Osteoblast (primary cell): ENCODE measurements at regions not wholly inside any gene's neighbourhood (a gene's known extent, or its start where the extent isn't known, plus 50 kb on each side); places are given as distances from the start of the nearest gene placed in this dataset.

Experiments used
- DNase-seq: peaks from one replicate; pipeline ENCODE4 v3.0.0; 2011; ENCODE audit warnings: low spot score, mixed read lengths; ENCODE audit not compliant: insufficient read length; ENCODE audit errors: missing footprints
- H2AFZ ChIP-seq: 2 replicates; pipeline ENCODE4 v1.6.0; 2011; ENCODE audit warnings: mild to moderate bottlenecking, low read length
- H3K27ac ChIP-seq: 2 replicates; pipeline ENCODE4 v1.5.1; 2011; ENCODE audit warnings: mild to moderate bottlenecking, low read depth, low read length, moderate library complexity
- H3K27me3 ChIP-seq: 2 replicates; pipeline ENCODE4 v1.6.0; 2012; ENCODE audit warnings: mild to moderate bottlenecking, control low read depth, inconsistent platforms, low read length, moderate library complexity; ENCODE audit not compliant: insufficient read depth
- H3K36me3 ChIP-seq: 2 replicates; pipeline ENCODE4 v1.5.1; 2011; ENCODE audit warnings: mild to moderate bottlenecking, low read length, control low read depth, moderate library complexity; ENCODE audit not compliant: insufficient read depth
- H3K4me1 ChIP-seq: 2 replicates; pipeline ENCODE4 v1.5.1; 2011; ENCODE audit warnings: mild to moderate bottlenecking, low read length, control low read depth, moderate library complexity; ENCODE audit not compliant: insufficient read depth
- H3K4me2 ChIP-seq: 2 replicates; pipeline ENCODE4 v1.6.0; 2011; ENCODE audit warnings: mild to moderate bottlenecking, low read length; ENCODE audit not compliant: insufficient read depth
- H3K4me3 ChIP-seq: fragments of 200-600 bp; sonication (generic); 3 replicates; pipeline ENCODE4 v1.5.1; 2012; ENCODE audit warnings: mild to moderate bottlenecking, low read length, inconsistent platforms; ENCODE audit not compliant: insufficient read depth
- H3K79me2 ChIP-seq: 2 replicates; pipeline ENCODE4 v1.6.0; 2012; ENCODE audit warnings: mild to moderate bottlenecking, low read length, control low read depth, inconsistent platforms; ENCODE audit not compliant: insufficient read depth
- H3K9me3 ChIP-seq: 2 replicates; pipeline ENCODE4 v1.5.1; 2011; ENCODE audit warnings: low read depth, low read length, control low read depth
- H4K20me1 ChIP-seq: 2 replicates; pipeline ENCODE4 v1.6.0; 2012; ENCODE audit warnings: mild to moderate bottlenecking, low read length, control low read depth; ENCODE audit not compliant: insufficient read depth
- TF ChIP-seq, protein P1 (sequence below): IDR thresholded peaks from 2 replicates; pipeline ENCODE4 v1.5.1; 2011; ENCODE audit warnings: mild to moderate bottlenecking, low read depth, low read length, moderate library complexity; ENCODE audit errors: extremely low read depth

GRCh38 chr1:218967836-218968235 is 205.8 kb upstream of the LYPLAL1 start:
- TF ChIP-seq, protein P1, sequence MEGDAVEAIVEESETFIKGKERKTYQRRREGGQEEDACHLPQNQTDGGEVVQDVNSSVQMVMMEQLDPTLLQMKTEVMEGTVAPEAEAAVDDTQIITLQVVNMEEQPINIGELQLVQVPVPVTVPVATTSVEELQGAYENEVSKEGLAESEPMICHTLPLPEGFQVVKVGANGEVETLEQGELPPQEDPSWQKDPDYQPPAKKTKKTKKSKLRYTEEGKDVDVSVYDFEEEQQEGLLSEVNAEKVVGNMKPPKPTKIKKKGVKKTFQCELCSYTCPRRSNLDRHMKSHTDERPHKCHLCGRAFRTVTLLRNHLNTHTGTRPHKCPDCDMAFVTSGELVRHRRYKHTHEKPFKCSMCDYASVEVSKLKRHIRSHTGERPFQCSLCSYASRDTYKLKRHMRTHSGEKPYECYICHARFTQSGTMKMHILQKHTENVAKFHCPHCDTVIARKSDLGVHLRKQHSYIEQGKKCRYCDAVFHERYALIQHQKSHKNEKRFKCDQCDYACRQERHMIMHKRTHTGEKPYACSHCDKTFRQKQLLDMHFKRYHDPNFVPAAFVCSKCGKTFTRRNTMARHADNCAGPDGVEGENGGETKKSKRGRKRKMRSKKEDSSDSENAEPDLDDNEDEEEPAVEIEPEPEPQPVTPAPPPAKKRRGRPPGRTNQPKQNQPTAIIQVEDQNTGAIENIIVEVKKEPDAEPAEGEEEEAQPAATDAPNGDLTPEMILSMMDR = no peak
- no peak overlapping the region for H3K27ac ChIP-seq
- H3K4me3 ChIP-seq = no peak overlapping the region
- no peaks in the 10 kb centered on the region for H4K20me1 ChIP-seq
- H3K4me1 ChIP-seq = peaks cover 7% of the 10 kb centered on the region
- no peaks in the 10 kb centered on the region for H3K36me3 ChIP-seq
- H2AFZ ChIP-seq = no peak overlapping the region
- no peaks in the 10 kb centered on the region for H3K27me3 ChIP-seq
- DNase-seq = no peak
- H3K9me3 ChIP-seq = peaks cover 3% of the 10 kb centered on the region
- no peaks in the 10 kb centered on the region for H3K79me2 ChIP-seq
- H3K4me2 ChIP-seq = no peak overlapping the region

DNA sequence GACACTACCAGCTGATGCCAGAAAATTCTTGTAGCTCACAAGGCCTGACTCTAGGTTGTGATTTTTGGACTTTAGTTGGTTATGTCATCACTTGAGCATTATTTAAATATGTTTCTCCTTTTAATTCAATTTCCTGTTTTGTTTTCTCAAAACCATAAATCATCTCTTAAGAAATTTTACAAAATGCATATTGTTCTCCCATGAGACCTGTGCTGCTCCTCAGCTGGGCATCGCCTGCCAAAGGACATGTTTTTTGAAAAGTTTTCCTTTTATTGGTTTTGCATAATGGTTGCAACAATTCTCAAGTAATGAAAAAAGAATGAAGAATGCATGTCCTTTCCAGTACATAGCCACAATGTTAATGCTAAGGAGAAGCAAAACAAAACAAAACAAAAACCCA is 204.7 kb upstream of the LYPLAL1 start:
- no peak for DNase-seq
- Histone ChIP-seq H3K4me3 (no peak overlapping the region), H3K79me2 (no peaks in the 10 kb centered on the region), H4K20me1 (no peaks in the 10 kb centered on the region), H3K9me3 (peaks cover 3% of the 10 kb centered on the region), H3K36me3 (no peaks in the 10 kb centered on the region), H2AFZ (no peak overlapping the region), H3K27me3 (no peaks in the 10 kb centered on the region), H3K27ac (no peak overlapping the region), H3K4me1 (peaks cover 7% of the 10 kb centered on the region), H3K4me2 (no peak overlapping the region)
- TF ChIP-seq, protein P1 = no peak

DNA sequence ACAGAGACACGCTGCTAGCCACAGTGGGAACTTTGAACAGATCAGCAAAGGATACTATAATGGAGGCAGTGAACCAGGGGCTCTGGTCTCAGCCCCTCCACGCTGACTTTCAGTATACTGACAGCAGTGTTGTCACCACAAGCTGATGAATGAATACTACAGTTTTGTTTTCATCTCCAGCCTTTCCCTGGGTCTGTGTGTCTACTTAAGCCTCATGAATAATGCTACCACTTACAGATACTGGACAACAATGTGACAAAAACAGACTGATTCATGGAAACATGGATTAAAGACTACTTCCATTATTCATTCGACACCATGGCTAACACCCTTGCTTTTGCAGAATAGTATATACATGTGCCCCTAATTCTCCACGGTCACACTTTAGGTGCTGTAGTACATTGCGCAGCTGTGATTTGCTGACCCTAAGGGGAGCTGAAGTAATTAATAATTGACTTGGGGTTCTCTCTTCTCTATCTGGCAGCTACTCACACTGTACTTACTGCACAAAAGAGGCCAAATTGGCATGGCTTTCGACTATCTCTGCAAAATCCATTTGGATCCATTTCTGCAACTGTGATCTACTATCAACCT is 203.2 kb upstream of the LYPLAL1 start:
- H3K4me2 ChIP-seq = no peak overlapping the region
- H2AFZ ChIP-seq = no peak overlapping the region
- no peaks in the 10 kb centered on the region for H3K79me2 ChIP-seq
- peaks cover 3% of the 10 kb centered on the region for H3K9me3 ChIP-seq
- TF ChIP-seq, protein P1 = no peak
- no peaks in the 10 kb centered on the region for H3K27me3 ChIP-seq
- no peaks in the 10 kb centered on the region for H4K20me1 ChIP-seq
- peaks cover 7% of the 10 kb centered on the region for H3K4me1 ChIP-seq
- H3K27ac ChIP-seq = no peak overlapping the region
- H3K36me3 ChIP-seq = no peaks in the 10 kb centered on the region
- H3K4me3 ChIP-seq = no peak overlapping the region
- no peak for DNase-seq

- H2AFZ ChIP-seq = no peak overlapping the region
- no peak overlapping the region for H3K4me2 ChIP-seq
- peaks cover 7% of the 10 kb centered on the region for H3K4me1 ChIP-seq
- no peak overlapping the region for H3K4me3 ChIP-seq
- H3K36me3 ChIP-seq = no peaks in the 10 kb centered on the region
- no peaks in the 10 kb centered on the region for H4K20me1 ChIP-seq
- no peaks in the 10 kb centered on the region for H3K27me3 ChIP-seq
- no peak for DNase-seq
- no peak overlapping the region for H3K27ac ChIP-seq
- TF ChIP-seq, protein P1 = no peak
- H3K79me2 ChIP-seq = no peaks in the 10 kb centered on the region
- peaks cover 3% of the 10 kb centered on the region for H3K9me3 ChIP-seq
These were observed 202.5 kb upstream of the LYPLAL1 start for GRCh38 chr1:218971156-218971555.
